Adipocyte (in vitro differentiated cells): ENCODE measurements at regions not wholly inside any gene's neighbourhood (a gene's known extent, or its start where the extent isn't known, plus 50 kb on each side); places are given as distances from the start of the nearest gene placed in this dataset.
A peak's percentile ranks its signal among the peaks of the same experiment; 100 is the strongest.

Source experiments
- DNase-seq: peaks from one replicate; pipeline ENCODE4 v3.0.0-alpha.2; 2015; ENCODE audit warnings: low read depth
- H3K27me3 ChIP-seq: replicated peaks from 2 replicates; pipeline ENCODE4 v1.7.0; 2013; ENCODE audit warnings: mild to moderate bottlenecking, low read length, moderate library complexity; ENCODE audit not compliant: control insufficient read depth, insufficient read depth
- H3K36me3 ChIP-seq: 2 replicates; pipeline ENCODE4 v1.7.0; 2013; ENCODE audit warnings: low read length, mild to moderate bottlenecking, moderate library complexity; ENCODE audit not compliant: control insufficient read depth, insufficient read depth, severe bottlenecking
- H3K4me1 ChIP-seq: 2 replicates; pipeline ENCODE4 v1.7.0; 2013; ENCODE audit warnings: mild to moderate bottlenecking, low read length, moderate library complexity; ENCODE audit not compliant: control insufficient read depth, insufficient read depth
- H3K4me3 ChIP-seq: 2 replicates; pipeline ENCODE4 v1.7.0; 2013; ENCODE audit warnings: mild to moderate bottlenecking, low read length, moderate library complexity
- H3K9ac ChIP-seq: 2 replicates; pipeline ENCODE4 v1.7.0; 2013; ENCODE audit warnings: mild to moderate bottlenecking, low read length, moderate library complexity
- H3K9me3 ChIP-seq: 2 replicates; pipeline ENCODE4 v1.7.0; 2013; ENCODE audit warnings: mild to moderate bottlenecking, low read length, moderate library complexity; ENCODE audit not compliant: control insufficient read depth

- H3K4me3 ChIP-seq = no peak overlapping the region
- no peaks in the 10 kb centered on the region for H3K27me3 ChIP-seq
- H3K9me3 ChIP-seq = peaks cover 6% of the 10 kb centered on the region
- peaks cover 8% of the 10 kb centered on the region for H3K4me1 ChIP-seq
- H3K9ac ChIP-seq = no peak overlapping the region
- DNase-seq = peak; percentile 64
- no peaks in the 10 kb centered on the region for H3K36me3 ChIP-seq
These were observed 131.4 kb upstream of the ODAD2 start for GRCh38 chr10:28130267-28130666.

- H3K4me3 ChIP-seq = no peak overlapping the region
- DNase-seq = no peak
- peaks cover 14% of the 10 kb centered on the region for H3K4me1 ChIP-seq
- H3K9me3 ChIP-seq = no peaks in the 10 kb centered on the region
- H3K36me3 ChIP-seq = no peaks in the 10 kb centered on the region
- no peaks in the 10 kb centered on the region for H3K27me3 ChIP-seq
- no peak overlapping the region for H3K9ac ChIP-seq
These were observed 129.0 kb upstream of the ODAD2 start for GRCh38 chr10:28127881-28128280.

GRCh38 chr10:28125701-28126100, 126.8 kb upstream of the ODAD2 start:
- Histone ChIP-seq H3K9me3 (no peaks in the 10 kb centered on the region), H3K4me3 (no peak overlapping the region)
- DNase-seq = peak; percentile 68

GRCh38 chr10:28120795-28121194, 121.9 kb upstream of the ODAD2 start:
- no peaks in the 10 kb centered on the region for H3K27me3 ChIP-seq
- no peak overlapping the region for H3K4me3 ChIP-seq
- H3K9me3 ChIP-seq = no peaks in the 10 kb centered on the region
- no peak for DNase-seq
- H3K36me3 ChIP-seq = no peaks in the 10 kb centered on the region
- H3K4me1 ChIP-seq = peaks cover 19% of the 10 kb centered on the region
- H3K9ac ChIP-seq = no peak overlapping the region

More at GRCh38 chr10:28125701-28126100, 126.8 kb upstream of the ODAD2 start:
- Histone ChIP-seq H3K27me3 (no peaks in the 10 kb centered on the region), H3K36me3 (no peaks in the 10 kb centered on the region), H3K9ac (no peak overlapping the region), H3K4me1 (peaks cover 14% of the 10 kb centered on the region)

GRCh38 chr10:28120043-28120749, 121.3 kb upstream of the ODAD2 start:
- peaks cover 14% of the 10 kb centered on the region for H3K4me1 ChIP-seq
- H3K9ac ChIP-seq = no peak overlapping the region
- no peaks in the 10 kb centered on the region for H3K36me3 ChIP-seq
- H3K27me3 ChIP-seq = no peaks in the 10 kb centered on the region
- H3K4me3 ChIP-seq = no peak overlapping the region
- H3K9me3 ChIP-seq = no peaks in the 10 kb centered on the region
- peak; percentile 59 for DNase-seq

GRCh38 chr10:28118985-28119628, 120.2 kb upstream of the ODAD2 start:
- Histone ChIP-seq H3K36me3 (no peaks in the 10 kb centered on the region), H3K4me3 (no peak overlapping the region), H3K4me1 (peaks cover 9% of the 10 kb centered on the region), H3K9me3 (no peaks in the 10 kb centered on the region), H3K9ac (no peak overlapping the region), H3K27me3 (no peaks in the 10 kb centered on the region)
- no peak for DNase-seq

- Histone ChIP-seq H3K9me3 (no peaks in the 10 kb centered on the region), H3K9ac (no peak overlapping the region), H3K27me3 (no peaks in the 10 kb centered on the region), H3K4me1 (no peaks in the 10 kb centered on the region), H3K4me3 (no peak overlapping the region), H3K36me3 (no peaks in the 10 kb centered on the region)
- DNase-seq = no peak
These were observed 114.3 kb upstream of the ODAD2 start for GRCh38 chr10:28113202-28113601.

GRCh38 chr10:28111712-28112111, 112.8 kb upstream of the ODAD2 start:
- H3K4me1 ChIP-seq = no peaks in the 10 kb centered on the region
- no peaks in the 10 kb centered on the region for H3K36me3 ChIP-seq
- peak; percentile 43 for DNase-seq
- no peaks in the 10 kb centered on the region for H3K27me3 ChIP-seq
- no peaks in the 10 kb centered on the region for H3K9me3 ChIP-seq
- no peak overlapping the region for H3K4me3 ChIP-seq
- H3K9ac ChIP-seq = no peak overlapping the region

GRCh38 chr10:28105561-28105960, 106.7 kb upstream of the ODAD2 start:
- Histone ChIP-seq H3K36me3 (no peaks in the 10 kb centered on the region), H3K27me3 (no peaks in the 10 kb centered on the region), H3K4me1 (no peaks in the 10 kb centered on the region), H3K9me3 (no peaks in the 10 kb centered on the region), H3K9ac (no peak overlapping the region), H3K4me3 (no peak overlapping the region)
- no peak for DNase-seq

- no peaks in the 10 kb centered on the region for H3K27me3 ChIP-seq
- DNase-seq = no peak
- H3K9me3 ChIP-seq = no peaks in the 10 kb centered on the region
- H3K4me1 ChIP-seq = peaks cover 9% of the 10 kb centered on the region
- H3K36me3 ChIP-seq = no peaks in the 10 kb centered on the region
- no peak overlapping the region for H3K9ac ChIP-seq
- no peak overlapping the region for H3K4me3 ChIP-seq
These were observed 98.8 kb upstream of the ODAD2 start for GRCh38 chr10:28097633-28098032.

GRCh38 chr10:28095791-28096378, 97.0 kb upstream of the ODAD2 start:
- no peaks in the 10 kb centered on the region for H3K36me3 ChIP-seq
- peak overlapping the region; percentile 44 for H3K4me3 ChIP-seq
- H3K9me3 ChIP-seq = no peaks in the 10 kb centered on the region
- no peak for DNase-seq
- H3K27me3 ChIP-seq = no peaks in the 10 kb centered on the region
- H3K9ac ChIP-seq = peak overlapping the region; percentile 27
- peaks cover 9% of the 10 kb centered on the region for H3K4me1 ChIP-seq
